GM10248 (cell line): ENCODE measurements at regions not wholly inside any gene's neighbourhood (a gene's known extent, or its start where the extent isn't known, plus 50 kb on each side); places are given as distances from the start of the nearest gene placed in this dataset.

Experiments used
- CTCF ChIA-PET: fragments of 300-600 bp; sonication (Branson Sonifier 250); formaldehyde crosslinking; extraction: SDS; loops from one replicate; lab custom pipeline; 2021; ENCODE audit warnings: antibody characterized with exemption; lab: Yijun Ruan, JAX
- POLR2A ChIA-PET: fragments of 350-650 bp; sonication (Branson Sonifier 250); formaldehyde crosslinking; extraction: SDS; loops from one replicate; lab custom pipeline; 2020; ENCODE audit warnings: antibody characterized with exemption; lab: Yijun Ruan, JAX
- DNase-seq: peaks from one replicate; pipeline ENCODE4 v3.0.0; 2012; ENCODE audit errors: extremely low spot score
- TF ChIP-seq, protein P1 (sequence below): IDR thresholded peaks from 2 replicates; pipeline ENCODE4 v1.5.1; 2012; ENCODE audit warnings: mild to moderate bottlenecking, low read depth; ENCODE audit errors: extremely low read depth, missing control alignments, control extremely low read depth

GRCh38 chr7:24402655-24403054 lies 118.7 kb downstream of the NPY start:
- CTCF ChIA-PET: no interaction called here
- TF ChIP-seq, protein P1, sequence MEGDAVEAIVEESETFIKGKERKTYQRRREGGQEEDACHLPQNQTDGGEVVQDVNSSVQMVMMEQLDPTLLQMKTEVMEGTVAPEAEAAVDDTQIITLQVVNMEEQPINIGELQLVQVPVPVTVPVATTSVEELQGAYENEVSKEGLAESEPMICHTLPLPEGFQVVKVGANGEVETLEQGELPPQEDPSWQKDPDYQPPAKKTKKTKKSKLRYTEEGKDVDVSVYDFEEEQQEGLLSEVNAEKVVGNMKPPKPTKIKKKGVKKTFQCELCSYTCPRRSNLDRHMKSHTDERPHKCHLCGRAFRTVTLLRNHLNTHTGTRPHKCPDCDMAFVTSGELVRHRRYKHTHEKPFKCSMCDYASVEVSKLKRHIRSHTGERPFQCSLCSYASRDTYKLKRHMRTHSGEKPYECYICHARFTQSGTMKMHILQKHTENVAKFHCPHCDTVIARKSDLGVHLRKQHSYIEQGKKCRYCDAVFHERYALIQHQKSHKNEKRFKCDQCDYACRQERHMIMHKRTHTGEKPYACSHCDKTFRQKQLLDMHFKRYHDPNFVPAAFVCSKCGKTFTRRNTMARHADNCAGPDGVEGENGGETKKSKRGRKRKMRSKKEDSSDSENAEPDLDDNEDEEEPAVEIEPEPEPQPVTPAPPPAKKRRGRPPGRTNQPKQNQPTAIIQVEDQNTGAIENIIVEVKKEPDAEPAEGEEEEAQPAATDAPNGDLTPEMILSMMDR: no peak
- POLR2A ChIA-PET: no interaction called here
- DNase-seq: no peak

DNA sequence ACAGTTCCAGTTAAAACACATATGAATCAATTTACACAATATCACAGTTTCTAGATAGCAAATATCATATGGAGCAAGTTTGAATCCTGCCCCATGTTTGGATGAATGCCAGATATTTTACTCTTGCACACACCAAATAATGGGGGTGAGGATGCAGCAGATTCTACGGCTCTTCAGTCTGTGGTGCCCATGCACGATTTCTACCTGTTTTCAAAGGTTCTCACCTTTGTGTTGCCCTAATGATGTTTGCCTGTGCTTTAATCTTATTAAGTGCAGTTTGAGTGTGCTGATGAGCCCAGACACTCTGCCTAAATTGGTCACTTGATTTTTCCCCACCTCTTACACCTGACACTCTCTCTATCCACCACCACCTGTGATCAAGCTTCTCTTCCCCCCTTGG lies 119.6 kb downstream of the NPY start:
- CTCF ChIA-PET: no interaction called here

GRCh38 chr7:24404315-24404714 lies 120.3 kb downstream of the NPY start:
- ChIA-PET CTCF (no interaction called here), POLR2A (no interaction called here)
- TF ChIP-seq, protein P1: no peak
- no peak for DNase-seq

More for the DNA sequence above, 119.6 kb downstream of the NPY start:
- POLR2A ChIA-PET: no interaction called here
- DNase-seq: no peak
- TF ChIP-seq, protein P1: no peak

DNA sequence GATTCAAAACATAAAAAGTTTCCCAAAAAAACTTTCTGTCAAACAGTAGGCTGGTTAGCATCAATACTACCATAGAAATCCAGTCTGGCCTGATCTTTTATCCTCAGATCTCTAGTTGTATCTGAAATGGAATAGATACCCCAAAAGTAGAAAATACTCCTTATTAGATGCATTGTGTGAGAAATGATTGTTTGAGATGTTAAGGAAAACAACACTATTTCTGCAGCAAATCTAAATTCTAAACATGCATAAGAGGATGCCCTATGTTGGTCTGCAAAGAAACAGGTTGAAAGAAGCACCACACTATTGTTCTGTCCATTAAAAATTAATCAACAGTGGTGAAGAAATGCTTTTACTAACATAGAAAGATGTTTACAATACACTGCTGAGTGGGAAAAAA lies 121.0 kb downstream of the NPY start:
- DNase-seq: no peak
- TF ChIP-seq, protein P1: no peak
- CTCF ChIA-PET: interaction anchor here (1.7 kb wide), 1 partner anchor 261 kb away, joined by 6 read pairs; no protein-coding TSS in a partner anchor
- POLR2A ChIA-PET: no interaction called here

GRCh38 chr7:24406053-24406788 lies 122.2 kb downstream of the NPY start:
- ChIA-PET CTCF (interaction anchor here (1.0 to 1.8 kb wide), 7 partner anchors 15 to 260 kb away, joined by 3 to 6 read pairs (median 3); no protein-coding TSS in a partner anchor), POLR2A (interaction anchor here (0.6 kb wide), 1 partner anchor 92 kb away, joined by 3 read pairs; no protein-coding TSS in a partner anchor)
- TF ChIP-seq, protein P1: no peak
- no peak for DNase-seq

DNA sequence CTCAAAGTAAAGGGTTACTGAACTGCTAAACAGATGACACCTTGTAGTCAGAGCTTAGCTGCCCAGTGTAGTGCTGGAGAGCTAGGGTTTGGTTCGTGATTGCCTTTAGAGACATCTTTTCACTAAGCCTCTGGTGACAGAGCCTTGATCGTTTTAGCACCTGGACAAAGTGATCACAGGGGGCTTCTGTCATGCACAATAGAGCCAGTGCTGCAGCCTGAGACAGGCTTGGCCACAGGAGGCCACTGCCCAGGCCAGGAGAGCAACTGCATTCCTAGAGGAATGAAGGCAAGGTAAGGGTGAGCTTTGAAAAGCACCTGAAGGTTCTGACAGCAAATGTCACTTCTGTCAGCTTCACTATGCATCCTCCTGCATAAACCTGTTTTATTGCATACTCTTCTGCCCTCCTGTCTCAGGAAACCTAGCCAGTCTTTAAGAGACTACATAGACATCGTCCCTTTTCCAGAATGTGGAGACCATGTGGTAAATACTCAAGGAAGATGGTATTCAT lies 122.9 kb downstream of the NPY start:
- TF ChIP-seq, protein P1: no peak
- ChIA-PET POLR2A (no interaction called here), CTCF (interaction anchor here (1.0 to 1.8 kb wide), 6 partner anchors 15 to 259 kb away, joined by 3 to 6 read pairs (median 4); no protein-coding TSS in a partner anchor)
- DNase-seq: no peak
